ENCODE measurements at regions not wholly inside any gene's neighbourhood (a gene's known extent, or its start where the extent isn't known, plus 50 kb on each side); places are given as distances from the start of the nearest gene placed in this dataset.

DNA sequence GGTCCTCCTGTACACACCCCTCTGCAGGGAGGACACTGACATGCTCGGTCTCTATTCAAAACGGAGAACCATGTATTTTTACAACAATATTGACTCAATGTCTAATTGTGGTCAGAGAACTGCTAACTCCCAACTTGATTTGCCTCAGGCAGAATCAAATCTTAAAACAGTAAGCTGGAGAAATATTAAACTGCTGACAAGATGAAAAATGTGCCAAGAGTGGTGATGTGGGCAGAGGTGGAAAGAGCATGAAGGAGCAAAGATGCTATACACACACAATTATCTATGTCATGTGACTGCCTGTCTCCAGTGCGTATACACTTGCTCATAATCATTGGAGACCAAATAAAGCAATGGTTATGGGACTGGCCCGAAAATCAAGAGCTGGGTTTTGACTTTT is 556.1 kb upstream of the ZNF608 start:
- no peak for DNase-seq (ENCODE audit: low read depth)
- no peak overlapping the region for H3K4me3 ChIP-seq (ENCODE audit: low read depth, low read length)
- TF ChIP-seq, protein P1, sequence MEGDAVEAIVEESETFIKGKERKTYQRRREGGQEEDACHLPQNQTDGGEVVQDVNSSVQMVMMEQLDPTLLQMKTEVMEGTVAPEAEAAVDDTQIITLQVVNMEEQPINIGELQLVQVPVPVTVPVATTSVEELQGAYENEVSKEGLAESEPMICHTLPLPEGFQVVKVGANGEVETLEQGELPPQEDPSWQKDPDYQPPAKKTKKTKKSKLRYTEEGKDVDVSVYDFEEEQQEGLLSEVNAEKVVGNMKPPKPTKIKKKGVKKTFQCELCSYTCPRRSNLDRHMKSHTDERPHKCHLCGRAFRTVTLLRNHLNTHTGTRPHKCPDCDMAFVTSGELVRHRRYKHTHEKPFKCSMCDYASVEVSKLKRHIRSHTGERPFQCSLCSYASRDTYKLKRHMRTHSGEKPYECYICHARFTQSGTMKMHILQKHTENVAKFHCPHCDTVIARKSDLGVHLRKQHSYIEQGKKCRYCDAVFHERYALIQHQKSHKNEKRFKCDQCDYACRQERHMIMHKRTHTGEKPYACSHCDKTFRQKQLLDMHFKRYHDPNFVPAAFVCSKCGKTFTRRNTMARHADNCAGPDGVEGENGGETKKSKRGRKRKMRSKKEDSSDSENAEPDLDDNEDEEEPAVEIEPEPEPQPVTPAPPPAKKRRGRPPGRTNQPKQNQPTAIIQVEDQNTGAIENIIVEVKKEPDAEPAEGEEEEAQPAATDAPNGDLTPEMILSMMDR (IDR thresholded peaks at IDR 0.05; ENCODE audit: insufficient read depth, low read length), result no peak

DNA sequence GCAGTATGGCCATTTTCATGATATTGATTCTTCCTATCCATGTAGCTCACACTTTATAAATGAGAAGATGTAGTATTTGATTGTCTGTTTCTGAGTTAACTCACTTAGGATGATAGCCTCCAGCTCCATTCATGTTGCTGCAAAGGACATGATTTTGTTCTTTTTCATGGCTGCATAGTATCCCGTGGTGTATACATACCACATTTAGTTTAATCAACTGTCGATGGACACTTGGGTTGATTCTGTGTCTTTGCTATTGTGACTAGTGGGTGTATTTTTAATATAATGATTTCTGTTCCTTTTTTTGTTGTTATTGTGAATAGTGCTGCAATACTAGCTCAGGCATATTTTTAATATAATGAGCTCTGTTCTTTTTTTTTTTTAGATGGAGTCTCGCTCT is 560.3 kb upstream of the ZNF608 start:
- TF ChIP-seq, protein P1 (IDR thresholded peaks at IDR 0.05; ENCODE audit: insufficient read depth, low read length), result no peak
- DNase-seq (ENCODE audit: low read depth), result no peak
- H3K4me3 ChIP-seq (ENCODE audit: low read depth, low read length), result no peak overlapping the region

DNA sequence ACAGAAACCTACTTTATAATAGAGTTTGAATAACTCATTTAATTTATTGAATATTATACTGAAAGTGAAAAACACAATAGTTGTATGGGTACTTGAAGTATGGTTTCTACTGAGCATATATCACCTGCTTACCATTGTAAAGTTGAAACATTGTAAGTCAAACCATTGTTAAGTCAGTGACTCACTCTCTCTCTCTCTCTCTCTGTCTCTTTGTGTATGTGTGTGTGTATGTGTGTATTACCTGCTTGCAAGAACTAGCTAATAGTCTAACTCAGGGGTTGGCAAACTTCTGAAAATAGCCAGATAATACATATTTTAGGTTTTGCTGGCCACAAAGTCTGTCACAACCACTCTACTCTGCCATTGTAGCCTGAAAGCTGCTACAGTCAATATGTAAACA is 564.3 kb upstream of the ZNF608 start:
- no peak overlapping the region for H3K4me3 ChIP-seq (ENCODE audit: low read depth, low read length)
- peak; percentile 21 for DNase-seq (ENCODE audit: low read depth)
- TF ChIP-seq, protein P1 (IDR thresholded peaks at IDR 0.05; ENCODE audit: insufficient read depth, low read length), result no peak

DNA sequence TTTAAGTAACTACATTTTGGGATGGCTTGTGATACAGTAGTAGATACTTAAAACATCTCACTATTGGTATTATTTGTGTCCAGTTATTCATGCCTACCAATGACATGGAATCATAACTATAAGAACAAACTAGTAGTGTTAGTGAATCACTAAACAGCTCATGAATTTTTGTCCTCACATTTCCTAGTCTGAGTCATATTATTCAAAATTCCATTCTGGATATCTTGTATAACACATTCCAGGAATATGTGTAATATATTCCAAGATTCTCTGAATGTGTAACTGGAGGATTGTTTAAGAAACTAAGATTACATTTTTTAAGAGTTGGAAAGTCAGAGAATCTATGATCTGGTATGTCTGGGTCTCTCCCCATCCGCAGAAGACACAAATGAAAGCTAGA is 565.3 kb upstream of the ZNF608 start:
- DNase-seq (ENCODE audit: low read depth), result peak; percentile 93
- TF ChIP-seq, protein P1 (IDR thresholded peaks at IDR 0.05; ENCODE audit: insufficient read depth, low read length), result no peak
- no peak overlapping the region for H3K4me3 ChIP-seq (ENCODE audit: low read depth, low read length)

DNA sequence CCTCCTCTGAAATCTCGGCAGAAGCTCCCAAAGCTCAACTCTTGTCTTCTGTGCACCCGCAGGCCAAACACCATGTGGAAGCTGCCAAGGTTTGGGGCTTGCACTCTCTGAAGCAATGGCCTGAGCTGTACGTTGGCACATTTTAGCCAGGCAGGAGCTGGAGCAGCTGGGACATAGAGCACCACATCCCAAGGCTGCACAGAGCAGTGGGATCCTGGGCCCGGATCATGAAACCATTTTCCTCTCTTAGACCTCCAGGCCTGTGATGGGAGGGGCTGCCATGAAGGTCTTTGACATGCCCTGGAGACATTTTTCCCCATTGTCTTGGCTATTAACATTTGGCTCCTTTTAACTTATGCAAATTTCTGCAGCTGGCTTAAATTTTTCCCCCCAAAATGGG is 567.1 kb upstream of the ZNF608 start:
- H3K4me3 ChIP-seq (ENCODE audit: low read depth, low read length), result no peak overlapping the region
- TF ChIP-seq, protein P1 (IDR thresholded peaks at IDR 0.05; ENCODE audit: insufficient read depth, low read length), result no peak
- DNase-seq (ENCODE audit: low read depth), result no peak

DNA sequence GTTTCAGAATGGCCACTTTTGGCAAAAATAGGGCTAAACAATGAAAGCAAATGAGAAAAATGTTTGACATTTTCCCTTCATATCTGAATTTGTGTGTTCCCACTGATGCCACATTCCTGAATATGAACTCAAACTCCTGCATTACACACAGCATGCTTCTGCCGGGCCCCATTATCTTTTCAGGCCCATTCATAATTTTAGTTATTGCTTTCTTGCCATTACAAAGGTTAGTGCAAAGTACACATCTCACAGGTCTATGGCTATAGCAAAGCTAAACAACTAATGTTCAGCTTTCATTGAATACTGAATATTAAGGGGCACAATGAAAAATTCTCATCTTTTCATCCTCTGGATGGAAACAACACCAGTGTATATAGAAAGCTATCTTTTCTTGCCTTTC is 568.9 kb upstream of the ZNF608 start:
- no peak overlapping the region for H3K4me3 ChIP-seq (ENCODE audit: low read depth, low read length)
- DNase-seq (ENCODE audit: low read depth), result no peak
- TF ChIP-seq, protein P1 (IDR thresholded peaks at IDR 0.05; ENCODE audit: insufficient read depth, low read length), result no peak

DNA sequence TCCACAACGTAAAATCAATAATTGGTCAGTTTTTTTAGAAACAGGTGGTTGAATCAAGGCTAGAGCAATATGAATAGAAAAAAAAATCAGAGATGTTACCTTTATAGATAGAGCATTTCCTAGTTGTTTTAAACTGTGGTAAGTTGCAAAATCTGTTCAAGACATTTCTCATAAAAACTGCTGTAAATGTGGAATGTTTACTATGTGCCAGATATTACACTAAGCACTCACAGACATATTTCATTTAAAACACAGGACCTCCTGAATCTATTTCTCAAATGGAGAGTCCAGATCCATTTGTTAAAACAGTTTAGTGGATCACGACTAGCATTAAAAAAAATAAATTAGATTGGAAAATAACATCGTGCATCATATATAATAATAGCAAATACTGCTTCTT is 570.0 kb upstream of the ZNF608 start:
- peak; percentile 37 for DNase-seq (ENCODE audit: low read depth)
- TF ChIP-seq, protein P1 (IDR thresholded peaks at IDR 0.05; ENCODE audit: insufficient read depth, low read length), result no peak
- H3K4me3 ChIP-seq (ENCODE audit: low read depth, low read length), result no peak overlapping the region
